MG63 (cell line): ENCODE measurements at regions not wholly inside any gene's neighbourhood (a gene's known extent, or its start where the extent isn't known, plus 50 kb on each side); places are given as distances from the start of the nearest gene placed in this dataset.
A peak's percentile ranks its signal among the peaks of the same experiment; 100 is the strongest.

Source experiments
- DNase-seq: peaks from one replicate; pipeline ENCODE4 v3.0.0-alpha.2; 2020
- H3K27me3 ChIP-seq: fragments of 250-450 bp; sonication (Bioruptor Pico); 2 replicates; pipeline ENCODE4 v1.5.1; 2020; ENCODE audit warnings: mild to moderate bottlenecking, moderate library complexity
- H3K36me3 ChIP-seq: fragments of 250-450 bp; sonication (Bioruptor Pico); 2 replicates; pipeline ENCODE4 v1.5.1; 2020; ENCODE audit warnings: mild to moderate bottlenecking, moderate library complexity
- H3K4me3 ChIP-seq: fragments of 250-450 bp; sonication (Bioruptor Pico); 2 replicates; pipeline ENCODE4 v1.5.1; 2020; ENCODE audit warnings: mild to moderate bottlenecking, moderate library complexity
- H3K9me3 ChIP-seq: fragments of 250-450 bp; sonication (Bioruptor Pico); 2 replicates; pipeline ENCODE4 v1.5.1; 2020; ENCODE audit warnings: mild to moderate bottlenecking, moderate library complexity

GRCh38 chr11:106193956-106194355 is 116.5 kb downstream of the AASDHPPT start:
- Histone ChIP-seq H3K36me3 (no peaks in the 10 kb centered on the region), H3K9me3 (no peaks in the 10 kb centered on the region), H3K4me3 (no peak overlapping the region), H3K27me3 (no peaks in the 10 kb centered on the region)
- DNase-seq = no peak

- no peak for DNase-seq
- Histone ChIP-seq H3K36me3 (no peaks in the 10 kb centered on the region), H3K4me3 (no peak overlapping the region), H3K27me3 (no peaks in the 10 kb centered on the region), H3K9me3 (no peaks in the 10 kb centered on the region)
These were observed 120.0 kb downstream of the AASDHPPT start for GRCh38 chr11:106197438-106197837.

GRCh38 chr11:106202935-106203620 is 125.6 kb downstream of the AASDHPPT start:
- Histone ChIP-seq H3K36me3 (no peaks in the 10 kb centered on the region), H3K9me3 (no peaks in the 10 kb centered on the region), H3K4me3 (no peak overlapping the region), H3K27me3 (no peaks in the 10 kb centered on the region)
- no peak for DNase-seq

GRCh38 chr11:106208760-106209159 is 131.3 kb downstream of the AASDHPPT start:
- no peaks in the 10 kb centered on the region for H3K9me3 ChIP-seq

GRCh38 chr11:106212081-106212480 is 134.6 kb downstream of the AASDHPPT start:
- DNase-seq = no peak
- Histone ChIP-seq H3K27me3 (no peaks in the 10 kb centered on the region), H3K4me3 (no peak overlapping the region), H3K36me3 (no peaks in the 10 kb centered on the region), H3K9me3 (no peaks in the 10 kb centered on the region)

More at GRCh38 chr11:106208760-106209159, 131.3 kb downstream of the AASDHPPT start:
- no peaks in the 10 kb centered on the region for H3K36me3 ChIP-seq
- no peak for DNase-seq
- no peak overlapping the region for H3K4me3 ChIP-seq
- H3K27me3 ChIP-seq = no peaks in the 10 kb centered on the region

GRCh38 chr11:106216281-106216680 is 138.8 kb downstream of the AASDHPPT start:
- H3K27me3 ChIP-seq = no peaks in the 10 kb centered on the region
- no peaks in the 10 kb centered on the region for H3K9me3 ChIP-seq
- peak; percentile 30 for DNase-seq
- no peak overlapping the region for H3K4me3 ChIP-seq
- no peaks in the 10 kb centered on the region for H3K36me3 ChIP-seq

GRCh38 chr11:106217456-106217855 is 140.0 kb downstream of the AASDHPPT start:
- DNase-seq = no peak
- Histone ChIP-seq H3K36me3 (no peaks in the 10 kb centered on the region), H3K27me3 (no peaks in the 10 kb centered on the region), H3K4me3 (no peak overlapping the region), H3K9me3 (no peaks in the 10 kb centered on the region; the same call in 1 of the 2 replicates)

- no peak overlapping the region for H3K4me3 ChIP-seq
- no peaks in the 10 kb centered on the region for H3K27me3 ChIP-seq
- DNase-seq = no peak
These were observed 140.6 kb downstream of the AASDHPPT start for GRCh38 chr11:106218106-106218505.

GRCh38 chr11:106222626-106223025 is 145.2 kb downstream of the AASDHPPT start:
- Histone ChIP-seq H3K27me3 (no peaks in the 10 kb centered on the region), H3K4me3 (no peak overlapping the region), H3K9me3 (no peaks in the 10 kb centered on the region; the same call in 1 of the 2 replicates), H3K36me3 (no peaks in the 10 kb centered on the region)
- no peak for DNase-seq

More at GRCh38 chr11:106218106-106218505, 140.6 kb downstream of the AASDHPPT start:
- no peaks in the 10 kb centered on the region for H3K36me3 ChIP-seq
- H3K9me3 ChIP-seq = no peaks in the 10 kb centered on the region; the same call in 1 of the 2 replicates

- Histone ChIP-seq H3K27me3 (no peaks in the 10 kb centered on the region), H3K9me3 (no peaks in the 10 kb centered on the region; the same call in 1 of the 2 replicates), H3K36me3 (no peaks in the 10 kb centered on the region), H3K4me3 (no peak overlapping the region)
- DNase-seq = no peak
These were observed 146.7 kb downstream of the AASDHPPT start for GRCh38 chr11:106224172-106224571.

GRCh38 chr11:106228996-106229395 is 151.5 kb downstream of the AASDHPPT start:
- Histone ChIP-seq H3K4me3 (no peak overlapping the region), H3K9me3 (no peaks in the 10 kb centered on the region), H3K36me3 (no peaks in the 10 kb centered on the region), H3K27me3 (no peaks in the 10 kb centered on the region)
- DNase-seq = no peak

- H3K36me3 ChIP-seq = no peaks in the 10 kb centered on the region
- H3K9me3 ChIP-seq = no peaks in the 10 kb centered on the region
- no peak overlapping the region for H3K4me3 ChIP-seq
- H3K27me3 ChIP-seq = no peaks in the 10 kb centered on the region
- DNase-seq = peak; percentile 4
These were observed 154.1 kb downstream of the AASDHPPT start for GRCh38 chr11:106231591-106231990.

GRCh38 chr11:106233191-106233590 is 155.7 kb downstream of the AASDHPPT start:
- Histone ChIP-seq H3K27me3 (no peaks in the 10 kb centered on the region), H3K9me3 (no peaks in the 10 kb centered on the region), H3K36me3 (no peaks in the 10 kb centered on the region), H3K4me3 (no peak overlapping the region)
- no peak for DNase-seq

GRCh38 chr11:106234794-106235193 is 157.3 kb downstream of the AASDHPPT start:
- H3K36me3 ChIP-seq = no peaks in the 10 kb centered on the region
- H3K4me3 ChIP-seq = no peak overlapping the region
- no peaks in the 10 kb centered on the region for H3K9me3 ChIP-seq
- H3K27me3 ChIP-seq = no peaks in the 10 kb centered on the region
- no peak for DNase-seq

GRCh38 chr11:106236295-106236694 is 158.8 kb downstream of the AASDHPPT start:
- DNase-seq = no peak
- Histone ChIP-seq H3K4me3 (no peak overlapping the region), H3K9me3 (no peaks in the 10 kb centered on the region), H3K27me3 (no peaks in the 10 kb centered on the region), H3K36me3 (no peaks in the 10 kb centered on the region)

- no peak for DNase-seq
These were observed 161.4 kb downstream of the AASDHPPT start for GRCh38 chr11:106238704-106239360.

GRCh38 chr11:106241601-106242257 is 164.3 kb downstream of the AASDHPPT start:
- H3K4me3 ChIP-seq = no peak overlapping the region
- DNase-seq = no peak
- no peaks in the 10 kb centered on the region for H3K36me3 ChIP-seq
- H3K9me3 ChIP-seq = no peaks in the 10 kb centered on the region
- no peaks in the 10 kb centered on the region for H3K27me3 ChIP-seq

More at GRCh38 chr11:106238704-106239360, 161.4 kb downstream of the AASDHPPT start:
- H3K27me3 ChIP-seq = no peaks in the 10 kb centered on the region
- no peak overlapping the region for H3K4me3 ChIP-seq
- H3K36me3 ChIP-seq = no peaks in the 10 kb centered on the region
- no peaks in the 10 kb centered on the region for H3K9me3 ChIP-seq
